ENCODE measurements at regions not wholly inside any gene's neighbourhood (a gene's known extent, or its start where the extent isn't known, plus 50 kb on each side); places are given as distances from the start of the nearest gene placed in this dataset.

GRCh38 chr12:124722878-124723277, 140.8 kb downstream of the SCARB1 start:
- ATAC-seq (ENCODE audit: low read depth) (no peak), DNase-seq (no peak)
- H4K5ac ChIP-seq (ENCODE audit: low read depth, low read length) = no peak overlapping the region
- ChIA-PET POLR2A (ENCODE audit: unreplicated experiment) (no interaction called here), CTCF (interaction anchor here (0.6 kb wide), 1 partner anchor 587 kb away, joined by 4 read pairs; no protein-coding TSS in a partner anchor)
- H3K14ac ChIP-seq (replicated peaks; ENCODE audit: low read depth, low read length) = no peak overlapping the region
- H3K23ac ChIP-seq (ENCODE audit: low read depth, low read length) = no peak overlapping the region
- peaks cover 3% of the 10 kb centered on the region; the same call in 1 of the 2 replicates for H4K20me1 ChIP-seq (ENCODE audit: insufficient read depth, low read length)
- no peak overlapping the region for H2BK20ac ChIP-seq (ENCODE audit: low read depth, low read length)
- H2BK15ac ChIP-seq (ENCODE audit: low read depth, low read length) = no peak overlapping the region
- no peak overlapping the region for H3K56ac ChIP-seq (ENCODE audit: extremely low read depth, insufficient read depth, low read length)
- dilution Hi-C loops (cut with HindIII; ENCODE audit: low sequenced_read_pairs, unreplicated experiment) = no loop called here
- H3K4me1 ChIP-seq (ENCODE audit: control insufficient read depth, insufficient read depth, low read length) = peaks cover 17% of the 10 kb centered on the region
- no peak overlapping the region for H3K4me3 ChIP-seq (ENCODE audit: insufficient read depth, low read depth, low read length)
- H3K27me3 ChIP-seq (ENCODE audit: control insufficient read depth, insufficient read depth, low read length) = no peaks in the 10 kb centered on the region
- H2BK120ac ChIP-seq (ENCODE audit: low read depth, low read length) = no peak overlapping the region
- H3K36me3 ChIP-seq (ENCODE audit: control insufficient read depth, insufficient read depth, low read length) = no peaks in the 10 kb centered on the region
- H4K8ac ChIP-seq (ENCODE audit: low read depth in 2 of 2, low read length in 2 of 2) = no peak overlapping the region
- H3K18ac ChIP-seq (ENCODE audit: low read depth, low read length) = no peak overlapping the region
- H2BK5ac ChIP-seq (ENCODE audit: low read depth, low read length, poor library complexity, severe bottlenecking) = no peak overlapping the region
- H2AK5ac ChIP-seq (ENCODE audit: low read depth, low read length) = no peak overlapping the region
- TF ChIP-seq POLR2A (IDR thresholded peaks at IDR 0.05; ENCODE audit: low read depth, low read length) (no peak), MXI1 (IDR thresholded peaks at IDR 0.05; ENCODE audit: borderline replicate concordance, low read depth, low read length) (no peak), MAFK (IDR thresholded peaks at IDR 0.05; ENCODE audit: low read depth, low read length) (no peak), SMC3 (IDR thresholded peaks at IDR 0.05; ENCODE audit: low read depth, low read length) (no peak), BHLHE40 (IDR thresholded peaks at IDR 0.05; ENCODE audit: low read depth, low read length) (no peak), CEBPB (IDR thresholded peaks at IDR 0.05; ENCODE audit: low read depth, low read length) (no peak), RCOR1 (IDR thresholded peaks at IDR 0.05; ENCODE audit: insufficient replicate concordance, low read length) (no peak), RFX5 (IDR thresholded peaks at IDR 0.05; ENCODE audit: low read depth, low read length) (no peak), RAD21 (IDR thresholded peaks at IDR 0.05; ENCODE audit: low read length) (no peak), ELK1 (IDR thresholded peaks at IDR 0.05; ENCODE audit: borderline replicate concordance, low read depth, low read length) (no peak), MAZ (IDR thresholded peaks at IDR 0.05; ENCODE audit: borderline replicate concordance, low read depth, low read length) (no peak), NFE2L2 (IDR thresholded peaks at IDR 0.05; ENCODE audit: low read depth, low read length) (no peak), USF2 (IDR thresholded peaks at IDR 0.05; ENCODE audit: low read depth, low read length) (no peak), FOS (IDR thresholded peaks at IDR 0.05; ENCODE audit: low read depth, low read length) (no peak), CHD1 (IDR thresholded peaks at IDR 0.05; ENCODE audit: low read depth, low read length) (no peak)
- no peak overlapping the region for H3K4me2 ChIP-seq (ENCODE audit: low read depth, low read length)
- no peak overlapping the region for H2AK9ac ChIP-seq (replicated peaks; ENCODE audit: low read depth, low read length, poor library complexity)
- peaks cover 3% of the 10 kb centered on the region; the same call in 1 of the 2 replicates for H3K9me3 ChIP-seq (ENCODE audit: control insufficient read depth, insufficient read depth, low read length)
- in situ Hi-C loops (cut with MboI; ENCODE audit: low sequenced_read_pairs) = no loop called here
- H4K91ac ChIP-seq (ENCODE audit: insufficient read depth, low read depth, low read length) = no peak overlapping the region
- H3K9me1 ChIP-seq (ENCODE audit: insufficient read depth, low read length) = no peaks in the 10 kb centered on the region; the same call in 1 of the 2 replicates
- intact Hi-C loops (cut with micrococcal nuclease) = no loop called here
- BruUV-seq (replicated peaks) = no TSS peak
- no peaks in the 10 kb centered on the region for H3K79me1 ChIP-seq (ENCODE audit: low read depth in 1 of 2, low read length in 2 of 2)
- no peak overlapping the region for H3K27ac ChIP-seq (ENCODE audit: insufficient read depth, low read length)
- H3K4ac ChIP-seq (ENCODE audit: low read depth, low read length) = no peak overlapping the region
- H3K9ac ChIP-seq (ENCODE audit: low read depth, low read length) = no peak overlapping the region
- H2AFZ ChIP-seq (replicated peaks; ENCODE audit: low read length, poor library complexity) = no peak overlapping the region
- no CpG with 5 or more reads among the region's 3 CpGs for WGBS, 2 experiments (ENCODE audit: extremely low coverage in 2 of 2, insufficient read length in 1 of 2)

Data from IMR-90 (cell line).